Hepatocyte (in vitro differentiated cells): ENCODE measurements at regions not wholly inside any gene's neighbourhood (a gene's known extent, or its start where the extent isn't known, plus 50 kb on each side); places are given as distances from the start of the nearest gene placed in this dataset.

Experiments
- DNase-seq: peaks from one replicate; pipeline ENCODE4 v3.0.0-alpha.2; 2016; ENCODE audit warnings: low spot score
- H2AFZ ChIP-seq: fragments of 200-600 bp; sonication (generic); 2 replicates; pipeline ENCODE4 v1.6.0; 2016; ENCODE audit warnings: antibody characterized with exemption, mild to moderate bottlenecking
- H3K27ac ChIP-seq: fragments of 200-600 bp; sonication (generic); 2 replicates; pipeline ENCODE4 v1.5.1; 2016; ENCODE audit warnings: mild to moderate bottlenecking
- H3K27me3 ChIP-seq: fragments of 200-600 bp; sonication (generic); 2 replicates; pipeline ENCODE4 v1.6.1; 2016
- H3K36me3 ChIP-seq: fragments of 200-600 bp; sonication (generic); replicated peaks from 2 replicates; pipeline ENCODE4 v1.5.1; 2016; ENCODE audit warnings: low read depth; ENCODE audit not compliant: insufficient read depth
- H3K4me1 ChIP-seq: fragments of 200-600 bp; sonication (generic); 2 replicates; pipeline ENCODE4 v1.5.1; 2016; ENCODE audit warnings: mild to moderate bottlenecking, moderate library complexity; ENCODE audit not compliant: insufficient read depth
- H3K4me2 ChIP-seq: fragments of 200-600 bp; sonication (generic); 2 replicates; pipeline ENCODE4 v1.6.0; 2016
- H3K4me3 ChIP-seq: fragments of 200-600 bp; sonication (generic); 2 replicates; pipeline ENCODE4 v1.5.1; 2016; ENCODE audit warnings: mild to moderate bottlenecking
- H3K79me2 ChIP-seq: fragments of 200-600 bp; sonication (generic); 2 replicates; pipeline ENCODE4 v1.6.0; 2017; ENCODE audit warnings: mild to moderate bottlenecking
- H3K9me2 ChIP-seq: fragments of 200-600 bp; sonication (generic); replicated peaks from 2 replicates; pipeline ENCODE4 v1.6.0; 2017; ENCODE audit warnings: mild to moderate bottlenecking; ENCODE audit not compliant: insufficient read depth
- H3K9me3 ChIP-seq: fragments of 200-600 bp; sonication (generic); 2 replicates; pipeline ENCODE4 v1.5.1; 2016; ENCODE audit warnings: low read depth, mild to moderate bottlenecking
- H4K20me1 ChIP-seq: fragments of 200-600 bp; sonication (generic); 2 replicates; pipeline ENCODE4 v1.6.0; 2016; ENCODE audit warnings: mild to moderate bottlenecking; ENCODE audit not compliant: insufficient read depth, poor library complexity, severe bottlenecking
- EZH2 ChIP-seq: fragments of 200-600 bp; sonication (generic); IDR thresholded peaks from 2 replicates; pipeline ENCODE4 v1.6.1; 2016; ENCODE audit warnings: antibody characterized with exemption, mild to moderate bottlenecking, borderline replicate concordance
- EZH2phosphoT487 ChIP-seq: fragments of 200-600 bp; sonication (generic); IDR thresholded peaks from one replicate; pipeline ENCODE4 v1.6.1; 2018; ENCODE audit warnings: antibody characterized with exemption, mild to moderate bottlenecking, low read depth, moderate library complexity; ENCODE audit not compliant: unreplicated experiment, severe bottlenecking
- WGBS: methylation state at CpG from one replicate; pipeline ENCODE4 v1.1.6; 2016; ENCODE audit warnings: low lambda C conversion rate; ENCODE audit errors: missing lambda C conversion rate; 5-methylcytosine and 5-hydroxymethylcytosine counted together
- TF ChIP-seq, protein P1 (sequence below): fragments of 200-600 bp; sonication (generic); IDR thresholded peaks from 2 replicates; pipeline ENCODE4 v1.5.1; 2016; ENCODE audit warnings: antibody characterized with exemption, mild to moderate bottlenecking; ENCODE audit not compliant: poor library complexity

DNA sequence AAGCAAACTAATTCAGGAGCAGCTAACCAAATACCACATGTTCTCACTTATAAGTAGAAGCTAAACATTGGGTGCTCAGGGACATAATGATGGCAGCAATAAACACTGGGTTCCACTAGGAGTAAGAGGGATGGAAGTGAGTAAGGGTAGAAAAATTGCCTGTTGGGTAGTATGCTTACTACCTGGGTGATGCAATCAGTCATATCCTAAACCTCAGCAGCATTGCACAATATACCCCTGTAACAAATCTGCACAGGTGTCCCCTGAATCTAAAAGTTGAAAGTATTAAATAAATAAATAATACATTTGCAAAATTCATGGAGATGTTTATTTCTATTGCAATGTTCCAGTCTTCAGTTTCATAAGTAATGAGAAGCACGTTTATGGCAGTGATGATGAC lies 409.8 kb upstream of the FOXG1 start:
- H3K4me3 ChIP-seq: no peak overlapping the region
- no peaks in the 10 kb centered on the region for H3K36me3 ChIP-seq
- no peaks in the 10 kb centered on the region for H3K9me3 ChIP-seq
- no peak for DNase-seq
- H3K4me2 ChIP-seq: no peak overlapping the region
- H3K27me3 ChIP-seq: no peaks in the 10 kb centered on the region
- 74% methylated on average over 1 of the region's 1 CpG for WGBS
- H4K20me1 ChIP-seq: no peaks in the 10 kb centered on the region
- no peaks in the 10 kb centered on the region for H3K4me1 ChIP-seq
- no peak overlapping the region for H2AFZ ChIP-seq
- TF ChIP-seq EZH2phosphoT487 (no peak), EZH2 (no peak)
- TF ChIP-seq, protein P1, sequence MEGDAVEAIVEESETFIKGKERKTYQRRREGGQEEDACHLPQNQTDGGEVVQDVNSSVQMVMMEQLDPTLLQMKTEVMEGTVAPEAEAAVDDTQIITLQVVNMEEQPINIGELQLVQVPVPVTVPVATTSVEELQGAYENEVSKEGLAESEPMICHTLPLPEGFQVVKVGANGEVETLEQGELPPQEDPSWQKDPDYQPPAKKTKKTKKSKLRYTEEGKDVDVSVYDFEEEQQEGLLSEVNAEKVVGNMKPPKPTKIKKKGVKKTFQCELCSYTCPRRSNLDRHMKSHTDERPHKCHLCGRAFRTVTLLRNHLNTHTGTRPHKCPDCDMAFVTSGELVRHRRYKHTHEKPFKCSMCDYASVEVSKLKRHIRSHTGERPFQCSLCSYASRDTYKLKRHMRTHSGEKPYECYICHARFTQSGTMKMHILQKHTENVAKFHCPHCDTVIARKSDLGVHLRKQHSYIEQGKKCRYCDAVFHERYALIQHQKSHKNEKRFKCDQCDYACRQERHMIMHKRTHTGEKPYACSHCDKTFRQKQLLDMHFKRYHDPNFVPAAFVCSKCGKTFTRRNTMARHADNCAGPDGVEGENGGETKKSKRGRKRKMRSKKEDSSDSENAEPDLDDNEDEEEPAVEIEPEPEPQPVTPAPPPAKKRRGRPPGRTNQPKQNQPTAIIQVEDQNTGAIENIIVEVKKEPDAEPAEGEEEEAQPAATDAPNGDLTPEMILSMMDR: no peak
- H3K27ac ChIP-seq: no peak overlapping the region
- H3K79me2 ChIP-seq: no peaks in the 10 kb centered on the region
- no peaks in the 10 kb centered on the region for H3K9me2 ChIP-seq

DNA sequence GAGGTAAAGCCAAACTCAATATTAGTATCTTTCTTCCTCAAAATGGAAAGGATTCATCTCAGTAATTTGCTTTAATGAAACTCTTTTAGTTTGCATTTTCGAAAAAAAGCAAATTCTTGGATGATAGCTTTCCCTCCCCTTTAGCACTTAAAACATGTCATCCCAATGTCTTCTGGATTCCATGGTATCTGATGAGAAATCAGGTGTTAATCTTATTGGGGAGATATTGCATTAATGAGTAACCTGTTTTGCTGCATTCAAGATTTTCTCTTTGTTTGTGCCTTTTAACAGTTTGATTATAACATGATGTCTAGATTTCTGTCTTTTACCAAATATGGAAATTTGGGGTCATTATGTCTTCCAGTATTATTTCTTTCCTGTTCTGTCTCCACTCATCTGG lies 405.1 kb upstream of the FOXG1 start:
- H3K9me3 ChIP-seq: no peaks in the 10 kb centered on the region
- H3K79me2 ChIP-seq: no peaks in the 10 kb centered on the region
- no peak overlapping the region for H3K27ac ChIP-seq
- no peaks in the 10 kb centered on the region for H3K36me3 ChIP-seq
- TF ChIP-seq EZH2phosphoT487 (no peak), EZH2 (no peak)
- TF ChIP-seq, protein P1: no peak
- H4K20me1 ChIP-seq: no peaks in the 10 kb centered on the region
- H3K4me1 ChIP-seq: no peaks in the 10 kb centered on the region
- no peaks in the 10 kb centered on the region for H3K27me3 ChIP-seq
- no peak overlapping the region for H3K4me3 ChIP-seq
- H3K4me2 ChIP-seq: no peak overlapping the region
- no peaks in the 10 kb centered on the region for H3K9me2 ChIP-seq
- no peak overlapping the region for H2AFZ ChIP-seq
- DNase-seq: no peak
- WGBS: 72% methylated on average over 1 of the region's 1 CpG

DNA sequence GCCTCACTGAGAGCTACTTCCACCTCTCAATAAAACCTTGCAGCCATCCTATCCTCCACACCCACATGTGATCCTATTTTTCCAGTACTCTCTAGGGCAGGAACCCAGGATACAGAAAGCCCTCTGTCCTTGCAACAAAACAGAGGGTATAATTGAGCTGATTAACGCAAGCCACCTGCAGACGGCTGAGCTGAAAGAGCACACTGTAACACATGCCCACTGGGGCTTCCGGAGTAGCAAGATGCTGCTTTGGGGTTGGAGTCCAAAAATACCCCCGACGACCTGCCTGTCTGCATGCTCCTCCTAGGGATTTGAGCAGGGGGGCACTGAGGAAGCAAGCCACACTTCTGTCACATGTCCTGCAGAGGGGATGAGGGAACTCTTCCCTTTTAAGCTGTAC lies 401.1 kb upstream of the FOXG1 start:
- Histone ChIP-seq H4K20me1 (no peaks in the 10 kb centered on the region), H2AFZ (no peak overlapping the region), H3K36me3 (no peaks in the 10 kb centered on the region), H3K27ac (no peak overlapping the region), H3K4me2 (no peak overlapping the region), H3K4me3 (no peak overlapping the region), H3K4me1 (no peaks in the 10 kb centered on the region), H3K9me3 (no peaks in the 10 kb centered on the region), H3K27me3 (no peaks in the 10 kb centered on the region), H3K9me2 (no peaks in the 10 kb centered on the region), H3K79me2 (no peaks in the 10 kb centered on the region)
- no peak for TF ChIP-seq EZH2phosphoT487
- TF ChIP-seq, protein P1: no peak
- no peak for TF ChIP-seq EZH2
- no peak for DNase-seq
- WGBS: 87% methylated on average over 5 of the region's 5 CpGs

DNA sequence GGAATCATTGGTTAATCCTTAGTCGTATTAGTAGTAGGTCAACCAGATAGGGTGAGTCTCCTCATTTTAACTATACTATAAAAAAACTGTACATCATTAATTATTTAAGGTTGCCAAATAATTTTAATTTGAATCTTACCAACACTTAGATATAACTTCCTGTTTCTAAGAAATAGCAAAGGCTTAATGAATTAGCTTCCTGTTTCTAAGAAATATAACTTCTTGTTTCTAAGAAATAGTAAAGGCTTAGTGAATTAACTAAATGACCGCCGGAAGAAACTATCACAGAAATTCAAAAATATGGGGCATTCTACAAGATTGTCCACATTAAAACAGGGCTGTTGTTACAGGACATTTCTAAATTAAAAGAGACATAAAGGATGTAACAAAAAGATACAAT lies 392.9 kb upstream of the FOXG1 start:
- Histone ChIP-seq H3K79me2 (no peaks in the 10 kb centered on the region), H3K4me3 (no peak overlapping the region), H3K9me2 (no peaks in the 10 kb centered on the region), H4K20me1 (no peaks in the 10 kb centered on the region), H3K27ac (no peak overlapping the region), H3K4me1 (no peaks in the 10 kb centered on the region), H3K36me3 (no peaks in the 10 kb centered on the region), H3K4me2 (no peak overlapping the region), H2AFZ (no peak overlapping the region), H3K9me3 (no peaks in the 10 kb centered on the region), H3K27me3 (no peaks in the 10 kb centered on the region)
- 96% methylated on average over 3 of the region's 3 CpGs for WGBS
- no peak for DNase-seq
- TF ChIP-seq EZH2phosphoT487 (no peak), EZH2 (no peak)
- TF ChIP-seq, protein P1: no peak
